ENCODE measurements at regions not wholly inside any gene's neighbourhood (a gene's known extent, or its start where the extent isn't known, plus 50 kb on each side); places are given as distances from the start of the nearest gene placed in this dataset.

- no peak for ATAC-seq
- TF ChIP-seq SNAI2 (CRISPR knock-in tag; IDR thresholded peaks at IDR 0.05) (no peak), PPARA (CRISPR knock-in tag; IDR thresholded peaks at IDR 0.05; ENCODE audit: borderline replicate concordance) (no peak), RARB (CRISPR knock-in tag; IDR thresholded peaks at IDR 0.05) (no peak), ZNF70 (CRISPR knock-in tag; IDR thresholded peaks at IDR 0.05) (no peak), TOX (CRISPR knock-in tag; IDR thresholded peaks at IDR 0.05; ENCODE audit: borderline replicate concordance) (no peak), CREB5 (CRISPR knock-in tag; IDR thresholded peaks at IDR 0.05; ENCODE audit: low read depth) (no peak), ZC3H10 (CRISPR knock-in tag; IDR thresholded peaks at IDR 0.05) (no peak), BACH2 (CRISPR knock-in tag; IDR thresholded peaks at IDR 0.05; ENCODE audit: borderline replicate concordance) (no peak), TSHZ2 (CRISPR knock-in tag; IDR thresholded peaks at IDR 0.05) (no peak)
Measured at GRCh38 chr19:32201636-32202051, 143.8 kb upstream of the ZNF507 start.

GRCh38 chr19:32202244-32202643, 143.2 kb upstream of the ZNF507 start:
- ATAC-seq: no peak
- TF ChIP-seq ISL1 (CRISPR knock-in tag; IDR thresholded peaks at IDR 0.05) (no peak), OSR1 (CRISPR knock-in tag; IDR thresholded peaks at IDR 0.05) (no peak), ZFP30 (CRISPR knock-in tag; IDR thresholded peaks at IDR 0.05) (no peak), GLIS3 (CRISPR knock-in tag; IDR thresholded peaks at IDR 0.05) (no peak), ESRRG (CRISPR knock-in tag; IDR thresholded peaks at IDR 0.05) (no peak), SNAI2 (CRISPR knock-in tag; IDR thresholded peaks at IDR 0.05) (no peak), PPARA (CRISPR knock-in tag; IDR thresholded peaks at IDR 0.05; ENCODE audit: borderline replicate concordance) (no peak)

DNA sequence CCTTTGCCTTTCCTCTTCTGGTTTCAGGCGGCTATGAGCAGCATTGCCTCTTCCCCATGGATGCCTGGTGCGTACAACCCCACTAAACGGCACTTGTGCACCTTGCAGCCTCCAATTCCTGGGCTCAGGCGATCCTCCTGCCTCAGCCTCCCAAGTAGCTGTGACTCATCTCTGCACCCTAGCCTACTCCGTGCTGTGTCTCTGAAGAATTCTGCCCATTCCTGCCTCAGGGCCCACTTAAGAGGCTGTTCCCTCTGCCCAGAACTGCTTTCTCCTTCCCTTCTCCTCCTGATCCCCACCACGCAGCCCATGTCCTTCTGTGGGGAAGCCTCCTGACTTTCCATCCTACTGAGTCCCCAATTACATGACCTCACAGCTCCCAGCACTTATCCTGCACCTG, 142.2 kb upstream of the ZNF507 start:
- no peak for TF ChIP-seq SNAI2 (CRISPR knock-in tag; IDR thresholded peaks at IDR 0.05)
- no peak for TF ChIP-seq OSR1 (CRISPR knock-in tag; IDR thresholded peaks at IDR 0.05)
- TF ChIP-seq ZNF70 (CRISPR knock-in tag; IDR thresholded peaks at IDR 0.05): no peak
- TF ChIP-seq ZFP30 (CRISPR knock-in tag; IDR thresholded peaks at IDR 0.05): no peak
- no peak for TF ChIP-seq ESRRG (CRISPR knock-in tag; IDR thresholded peaks at IDR 0.05)
- TF ChIP-seq, protein P1, sequence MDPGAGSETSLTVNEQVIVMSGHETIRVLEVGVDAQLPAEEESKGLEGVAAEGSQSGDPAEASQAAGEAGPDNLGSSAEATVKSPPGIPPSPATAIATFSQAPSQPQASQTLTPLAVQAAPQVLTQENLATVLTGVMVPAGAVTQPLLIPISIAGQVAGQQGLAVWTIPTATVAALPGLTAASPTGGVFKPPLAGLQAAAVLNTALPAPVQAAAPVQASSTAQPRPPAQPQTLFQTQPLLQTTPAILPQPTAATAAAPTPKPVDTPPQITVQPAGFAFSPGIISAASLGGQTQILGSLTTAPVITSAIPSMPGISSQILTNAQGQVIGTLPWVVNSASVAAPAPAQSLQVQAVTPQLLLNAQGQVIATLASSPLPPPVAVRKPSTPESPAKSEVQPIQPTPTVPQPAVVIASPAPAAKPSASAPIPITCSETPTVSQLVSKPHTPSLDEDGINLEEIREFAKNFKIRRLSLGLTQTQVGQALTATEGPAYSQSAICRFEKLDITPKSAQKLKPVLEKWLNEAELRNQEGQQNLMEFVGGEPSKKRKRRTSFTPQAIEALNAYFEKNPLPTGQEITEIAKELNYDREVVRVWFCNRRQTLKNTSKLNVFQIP (CRISPR knock-in tag; IDR thresholded peaks at IDR 0.05; ENCODE audit: borderline replicate concordance, low read depth): no peak
- TF ChIP-seq CREB5 (CRISPR knock-in tag; IDR thresholded peaks at IDR 0.05; ENCODE audit: low read depth): no peak
- no peak for TF ChIP-seq RARB (CRISPR knock-in tag; IDR thresholded peaks at IDR 0.05)
- no peak for TF ChIP-seq PPARA (CRISPR knock-in tag; IDR thresholded peaks at IDR 0.05; ENCODE audit: borderline replicate concordance)
- ATAC-seq: no peak

- no peak for ATAC-seq
- TF ChIP-seq ZNF8 (CRISPR knock-in tag; IDR thresholded peaks at IDR 0.05) (no peak), ARNTL (CRISPR knock-in tag; IDR thresholded peaks at IDR 0.05; ENCODE audit: borderline replicate concordance, low read depth) (no peak), ZFP30 (CRISPR knock-in tag; IDR thresholded peaks at IDR 0.05) (no peak), ZNF70 (CRISPR knock-in tag; IDR thresholded peaks at IDR 0.05) (no peak), TSHZ2 (CRISPR knock-in tag; IDR thresholded peaks at IDR 0.05) (no peak), TOX (CRISPR knock-in tag; IDR thresholded peaks at IDR 0.05; ENCODE audit: borderline replicate concordance) (no peak)
Measured at GRCh38 chr19:32206065-32206464, 139.3 kb upstream of the ZNF507 start.
